Peyer's patch (tissue), 4 donors: ENCODE measurements at regions not wholly inside any gene's neighbourhood (a gene's known extent, or its start where the extent isn't known, plus 50 kb on each side); places are given as distances from the start of the nearest gene placed in this dataset.

Experiments used
- DNase-seq, 3 donors: peaks; one replicate each; pipeline ENCODE4 v3.0.0-alpha.2; 2017 to 2019
- H3K27ac ChIP-seq, 4 donors: fragments of 200-600 bp; sonication (generic); one replicate each; pipeline ENCODE4 v1.5.1; 2016 to 2019
- H3K27me3 ChIP-seq, 2 donors: fragments of 200-600 bp; sonication (generic); one replicate each; pipeline ENCODE4 v1.5.1; 2019
- H3K36me3 ChIP-seq, 3 donors: fragments of 200-600 bp; sonication (generic); one replicate each; pipeline ENCODE4 v1.5.1; 2016 to 2019
- H3K4me1 ChIP-seq, 4 donors: fragments of 200-600 bp; sonication (generic); one replicate each; pipeline ENCODE4 v1.5.1; 2016 to 2019
- H3K4me3 ChIP-seq, 4 donors: fragments of 200-600 bp; sonication (generic); 1 replicate in 3 of 4; 2 replicates in 1 of 4; pipeline ENCODE4 v1.5.1; 2016 to 2019; ENCODE audit warnings: mild to moderate bottlenecking in 1 of 4
- H3K9me3 ChIP-seq, 4 donors: fragments of 200-600 bp; sonication (generic); one replicate each; pipeline ENCODE4 v1.5.1; 2016 to 2019; ENCODE audit warnings: mild to moderate bottlenecking in 1 of 4
- POLR2A ChIP-seq, 2 donors: fragments of 450-650 bp; IDR thresholded peaks; one replicate each; pipeline ENCODE4 v1.5.1; 2017; ENCODE audit warnings: antibody characterized with exemption in 2 of 2, mild to moderate bottlenecking in 2 of 2, moderate library complexity in 2 of 2
- TF ChIP-seq, protein P1 (sequence below), 6 experiments: fragments of 450-650 bp in 4 of 6; fragments of 200-600 bp in 2 of 6; sonication (generic) in 1 of 6; IDR thresholded peaks; one replicate each; pipeline ENCODE4 v1.5.1; 2017 to 2019; ENCODE audit warnings: antibody characterized with exemption in 6 of 6, mild to moderate bottlenecking in 3 of 6, moderate library complexity in 1 of 6

- no peaks in the 10 kb centered on the region for H3K4me1 ChIP-seq
- no peak overlapping the region for H3K4me3 ChIP-seq
- H3K36me3 ChIP-seq, result no peaks in the 10 kb centered on the region
- H3K27me3 ChIP-seq, result no peaks in the 10 kb centered on the region
- no peak overlapping the region for H3K27ac ChIP-seq
- no peak for DNase-seq
- no peak for TF ChIP-seq POLR2A (IDR thresholded peaks at IDR 0.05)
- TF ChIP-seq, protein P1, sequence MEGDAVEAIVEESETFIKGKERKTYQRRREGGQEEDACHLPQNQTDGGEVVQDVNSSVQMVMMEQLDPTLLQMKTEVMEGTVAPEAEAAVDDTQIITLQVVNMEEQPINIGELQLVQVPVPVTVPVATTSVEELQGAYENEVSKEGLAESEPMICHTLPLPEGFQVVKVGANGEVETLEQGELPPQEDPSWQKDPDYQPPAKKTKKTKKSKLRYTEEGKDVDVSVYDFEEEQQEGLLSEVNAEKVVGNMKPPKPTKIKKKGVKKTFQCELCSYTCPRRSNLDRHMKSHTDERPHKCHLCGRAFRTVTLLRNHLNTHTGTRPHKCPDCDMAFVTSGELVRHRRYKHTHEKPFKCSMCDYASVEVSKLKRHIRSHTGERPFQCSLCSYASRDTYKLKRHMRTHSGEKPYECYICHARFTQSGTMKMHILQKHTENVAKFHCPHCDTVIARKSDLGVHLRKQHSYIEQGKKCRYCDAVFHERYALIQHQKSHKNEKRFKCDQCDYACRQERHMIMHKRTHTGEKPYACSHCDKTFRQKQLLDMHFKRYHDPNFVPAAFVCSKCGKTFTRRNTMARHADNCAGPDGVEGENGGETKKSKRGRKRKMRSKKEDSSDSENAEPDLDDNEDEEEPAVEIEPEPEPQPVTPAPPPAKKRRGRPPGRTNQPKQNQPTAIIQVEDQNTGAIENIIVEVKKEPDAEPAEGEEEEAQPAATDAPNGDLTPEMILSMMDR (IDR thresholded peaks at IDR 0.05), result no peak
- H3K9me3 ChIP-seq, result no peaks in the 10 kb centered on the region
Measured at GRCh38 chr14:100471441-100472093, 115.7 kb downstream of the BEGAIN start.

DNA sequence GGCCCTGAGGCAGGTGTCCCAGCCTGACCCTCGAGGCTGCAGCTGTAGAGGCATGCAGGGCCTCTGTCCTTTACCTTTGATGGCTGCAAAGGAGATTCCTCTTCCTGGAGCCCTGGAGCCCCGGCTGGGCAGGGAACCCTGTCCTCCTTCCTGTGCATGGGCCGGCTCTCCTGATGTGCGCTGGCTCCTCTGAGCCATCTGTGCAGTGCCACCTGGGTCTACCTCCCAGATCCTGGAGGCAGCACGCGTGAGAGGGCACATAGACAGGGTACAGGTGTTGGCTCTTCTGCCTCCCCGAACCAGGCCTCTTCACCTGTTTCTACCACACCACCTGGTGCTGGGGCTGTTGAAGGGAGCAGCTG, 115.1 kb downstream of the BEGAIN start:
- no peaks in the 10 kb centered on the region for H3K4me1 ChIP-seq
- no peak overlapping the region for H3K27ac ChIP-seq
- no peak for TF ChIP-seq POLR2A (IDR thresholded peaks at IDR 0.05)
- TF ChIP-seq, protein P1 (IDR thresholded peaks at IDR 0.05), result no peak
- H3K27me3 ChIP-seq, result no peaks in the 10 kb centered on the region
- DNase-seq, result no peak
- no peak overlapping the region for H3K4me3 ChIP-seq
- H3K9me3 ChIP-seq, result no peaks in the 10 kb centered on the region
- H3K36me3 ChIP-seq, result no peaks in the 10 kb centered on the region

DNA sequence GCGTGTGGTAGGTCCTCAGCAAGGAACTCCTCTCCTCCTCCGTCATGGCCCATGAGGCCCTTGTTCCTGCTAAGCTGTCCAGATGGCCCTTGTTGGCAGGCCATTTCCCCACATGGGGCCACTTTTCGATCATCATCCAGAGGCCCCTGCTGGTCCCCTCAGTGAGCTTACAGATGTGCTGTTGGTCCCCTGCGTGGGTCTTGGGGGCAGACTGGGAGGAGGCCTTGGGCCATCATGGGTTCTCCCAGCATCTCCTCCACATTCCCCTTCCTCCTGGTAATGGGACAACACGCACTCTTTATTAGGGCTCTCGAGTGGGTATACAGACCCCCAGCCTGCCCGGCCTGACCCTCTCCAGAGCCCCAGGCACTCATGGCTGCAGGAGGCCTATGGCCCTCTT, 114.7 kb downstream of the BEGAIN start:
- Histone ChIP-seq H3K4me3 (no peak overlapping the region), H3K9me3 (no peaks in the 10 kb centered on the region), H3K36me3 (no peaks in the 10 kb centered on the region), H3K27me3 (no peaks in the 10 kb centered on the region), H3K27ac (no peak overlapping the region), H3K4me1 (no peaks in the 10 kb centered on the region)
- no peak for DNase-seq
- TF ChIP-seq, protein P1 (IDR thresholded peaks at IDR 0.05), result no peak
- no peak for TF ChIP-seq POLR2A (IDR thresholded peaks at IDR 0.05)

- no peak for DNase-seq
- no peak for TF ChIP-seq POLR2A (IDR thresholded peaks at IDR 0.05)
- TF ChIP-seq, protein P1 (IDR thresholded peaks at IDR 0.05), result no peak
- Histone ChIP-seq H3K4me1 (no peaks in the 10 kb centered on the region), H3K27me3 (no peaks in the 10 kb centered on the region), H3K9me3 (no peaks in the 10 kb centered on the region), H3K27ac (no peak overlapping the region), H3K4me3 (no peak overlapping the region), H3K36me3 (no peaks in the 10 kb centered on the region)
Measured at GRCh38 chr14:100473249-100473648, 114.0 kb downstream of the BEGAIN start.

- H3K4me3 ChIP-seq, result no peak overlapping the region
- no peaks in the 10 kb centered on the region for H3K36me3 ChIP-seq
- no peaks in the 10 kb centered on the region for H3K9me3 ChIP-seq
- no peak for DNase-seq
- no peaks in the 10 kb centered on the region for H3K27me3 ChIP-seq
- H3K4me1 ChIP-seq, result no peaks in the 10 kb centered on the region
- TF ChIP-seq, protein P1 (IDR thresholded peaks at IDR 0.05), result no peak
- no peak for TF ChIP-seq POLR2A (IDR thresholded peaks at IDR 0.05)
- H3K27ac ChIP-seq, result no peak overlapping the region
Measured at GRCh38 chr14:100474196-100474595, 113.0 kb downstream of the BEGAIN start.

- Histone ChIP-seq H3K27ac (no peak overlapping the region), H3K4me1 (no peaks in the 10 kb centered on the region), H3K4me3 (no peak overlapping the region), H3K9me3 (no peaks in the 10 kb centered on the region), H3K27me3 (no peaks in the 10 kb centered on the region), H3K36me3 (no peaks in the 10 kb centered on the region)
- no peak for DNase-seq
- TF ChIP-seq, protein P1 (IDR thresholded peaks at IDR 0.05), result no peak
- no peak for TF ChIP-seq POLR2A (IDR thresholded peaks at IDR 0.05)
Measured at GRCh38 chr14:100475268-100475667, 111.9 kb downstream of the BEGAIN start.
